Loucy (cell line): ENCODE measurements at regions not wholly inside any gene's neighbourhood (a gene's known extent, or its start where the extent isn't known, plus 50 kb on each side); places are given as distances from the start of the nearest gene placed in this dataset.
"Not testable (repeated sequence)": the region's sequence is repeated elsewhere in the genome, so short reads cannot be mapped to it uniquely, and the experiment has no call there.

Experiments used
- H2AFZ ChIP-seq: fragments of 200-600 bp; sonication (generic); 2 replicates; pipeline ENCODE4 v1.6.0; 2016; ENCODE audit warnings: antibody characterized with exemption, mild to moderate bottlenecking, low read length, moderate library complexity
- H3F3A ChIP-seq: fragments of 200-600 bp; 2 replicates; pipeline ENCODE4 v1.6.0; 2016; ENCODE audit warnings: antibody characterized with exemption, low read depth, mild to moderate bottlenecking
- H3K27me3 ChIP-seq: fragments of 200-600 bp; sonication (generic); 2 replicates; pipeline ENCODE4 v1.6.1; 2014; ENCODE audit warnings: low read length, mild to moderate bottlenecking; ENCODE audit not compliant: insufficient read depth, poor library complexity, severe bottlenecking
- H3K36me3 ChIP-seq: fragments of 200-600 bp; sonication (generic); 2 replicates; pipeline ENCODE4 v1.6.1; 2016; ENCODE audit warnings: low read length; ENCODE audit not compliant: insufficient read depth
- H3K4me1 ChIP-seq: fragments of 200-600 bp; sonication (generic); 2 replicates; pipeline ENCODE4 v1.5.1; 2014; ENCODE audit warnings: low read length, mild to moderate bottlenecking; ENCODE audit not compliant: insufficient read depth, poor library complexity, severe bottlenecking
- H3K4me2 ChIP-seq: fragments of 200-600 bp; sonication (generic); 2 replicates; pipeline ENCODE4 v1.6.0; 2014; ENCODE audit warnings: antibody characterized with exemption, low read length, low read depth, mild to moderate bottlenecking; ENCODE audit not compliant: poor library complexity, severe bottlenecking
- H3K4me3 ChIP-seq: fragments of 200-600 bp; sonication (generic); 2 replicates; pipeline ENCODE4 v1.5.1; 2014; ENCODE audit warnings: low read length, mild to moderate bottlenecking, mixed read lengths; ENCODE audit not compliant: poor library complexity, severe bottlenecking
- H3K79me2 ChIP-seq: fragments of 200-600 bp; sonication (generic); 2 replicates; pipeline ENCODE4 v1.6.1; 2014; ENCODE audit warnings: low read length; ENCODE audit not compliant: insufficient read depth
- H3K9ac ChIP-seq: fragments of 200-600 bp; sonication (generic); 2 replicates; pipeline ENCODE4 v1.6.0; 2014; ENCODE audit warnings: mild to moderate bottlenecking, low read depth, low read length, moderate library complexity; ENCODE audit not compliant: poor library complexity, severe bottlenecking
- H3K9me2 ChIP-seq: fragments of 200-600 bp; sonication (generic); replicated peaks from 2 replicates; pipeline ENCODE4 v1.6.1; 2016; ENCODE audit warnings: low read depth, low read length, mixed read lengths
- H3K9me3 ChIP-seq: fragments of 200-600 bp; sonication (generic); 2 replicates; pipeline ENCODE4 v1.6.1; 2014; ENCODE audit warnings: mild to moderate bottlenecking, antibody characterized with exemption, low read length, low read depth; ENCODE audit not compliant: insufficient read depth
- H4K20me1 ChIP-seq: fragments of 200-600 bp; sonication (generic); 2 replicates; pipeline ENCODE4 v1.6.0; 2014; ENCODE audit warnings: antibody characterized with exemption, low read length, mild to moderate bottlenecking; ENCODE audit not compliant: insufficient read depth, poor library complexity, severe bottlenecking
- EZH2phosphoT487 ChIP-seq: fragments of 200-600 bp; IDR thresholded peaks from 2 replicates; pipeline ENCODE4 v1.6.1; 2018; ENCODE audit warnings: antibody characterized with exemption, mild to moderate bottlenecking, moderate library complexity, borderline replicate concordance
- TF ChIP-seq, protein P1 (sequence below): fragments of 200-600 bp; sonication (generic); conservative IDR thresholded peaks from 2 replicates; pipeline ENCODE4 v1.5.1; 2014; ENCODE audit warnings: mild to moderate bottlenecking, antibody characterized with exemption, low read length

DNA sequence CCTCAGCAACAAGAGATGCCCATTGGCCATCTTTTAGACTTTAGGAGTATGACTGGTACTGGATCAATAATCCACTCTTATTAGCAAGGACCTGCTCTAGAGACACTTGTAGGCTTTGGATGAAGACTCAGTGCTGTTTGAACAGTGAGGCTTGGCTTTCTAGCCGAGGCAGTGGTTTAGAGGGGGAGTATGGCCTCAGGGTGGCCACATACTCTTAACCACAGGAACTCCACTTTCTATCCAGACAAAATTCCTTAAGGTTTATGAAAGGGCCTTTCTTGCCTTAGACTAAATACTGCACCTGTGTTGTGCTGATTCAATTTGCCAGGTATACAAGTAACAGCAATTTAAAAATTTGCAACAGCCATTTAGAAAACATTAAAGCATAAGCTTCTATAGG is 1046.3 kb downstream of the DIPK2A start:
- Histone ChIP-seq H3K4me1 (no peaks in the 10 kb centered on the region), H3K79me2 (no peaks in the 10 kb centered on the region), H3K9ac (no peak overlapping the region), H3K4me2 (no peak overlapping the region), H3K27me3 (no peaks in the 10 kb centered on the region), H3K9me3 (no peaks in the 10 kb centered on the region), H3K4me3 (no peak overlapping the region), H3F3A (no peaks in the 10 kb centered on the region), H3K36me3 (no peaks in the 10 kb centered on the region), H4K20me1 (no peaks in the 10 kb centered on the region), H2AFZ (no peak overlapping the region), H3K9me2 (no peaks in the 10 kb centered on the region)
- no peak for TF ChIP-seq EZH2phosphoT487
- TF ChIP-seq, protein P1, sequence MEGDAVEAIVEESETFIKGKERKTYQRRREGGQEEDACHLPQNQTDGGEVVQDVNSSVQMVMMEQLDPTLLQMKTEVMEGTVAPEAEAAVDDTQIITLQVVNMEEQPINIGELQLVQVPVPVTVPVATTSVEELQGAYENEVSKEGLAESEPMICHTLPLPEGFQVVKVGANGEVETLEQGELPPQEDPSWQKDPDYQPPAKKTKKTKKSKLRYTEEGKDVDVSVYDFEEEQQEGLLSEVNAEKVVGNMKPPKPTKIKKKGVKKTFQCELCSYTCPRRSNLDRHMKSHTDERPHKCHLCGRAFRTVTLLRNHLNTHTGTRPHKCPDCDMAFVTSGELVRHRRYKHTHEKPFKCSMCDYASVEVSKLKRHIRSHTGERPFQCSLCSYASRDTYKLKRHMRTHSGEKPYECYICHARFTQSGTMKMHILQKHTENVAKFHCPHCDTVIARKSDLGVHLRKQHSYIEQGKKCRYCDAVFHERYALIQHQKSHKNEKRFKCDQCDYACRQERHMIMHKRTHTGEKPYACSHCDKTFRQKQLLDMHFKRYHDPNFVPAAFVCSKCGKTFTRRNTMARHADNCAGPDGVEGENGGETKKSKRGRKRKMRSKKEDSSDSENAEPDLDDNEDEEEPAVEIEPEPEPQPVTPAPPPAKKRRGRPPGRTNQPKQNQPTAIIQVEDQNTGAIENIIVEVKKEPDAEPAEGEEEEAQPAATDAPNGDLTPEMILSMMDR = no peak

GRCh38 chr3:145022447-145022846 is 1050.8 kb downstream of the DIPK2A start:
- H3K9me2 ChIP-seq = no peaks in the 10 kb centered on the region
- no peaks in the 10 kb centered on the region for H3K79me2 ChIP-seq
- no peak for TF ChIP-seq EZH2phosphoT487
- TF ChIP-seq, protein P1 = no peak
- H3K4me3 ChIP-seq = no peak overlapping the region
- no peaks in the 10 kb centered on the region for H3K4me1 ChIP-seq
- H2AFZ ChIP-seq = no peak overlapping the region
- H4K20me1 ChIP-seq = no peaks in the 10 kb centered on the region
- H3K9me3 ChIP-seq = no peaks in the 10 kb centered on the region
- no peaks in the 10 kb centered on the region for H3K27me3 ChIP-seq
- no peaks in the 10 kb centered on the region for H3K36me3 ChIP-seq
- H3F3A ChIP-seq = no peaks in the 10 kb centered on the region
- H3K9ac ChIP-seq = no peak overlapping the region
- no peak overlapping the region for H3K4me2 ChIP-seq

DNA sequence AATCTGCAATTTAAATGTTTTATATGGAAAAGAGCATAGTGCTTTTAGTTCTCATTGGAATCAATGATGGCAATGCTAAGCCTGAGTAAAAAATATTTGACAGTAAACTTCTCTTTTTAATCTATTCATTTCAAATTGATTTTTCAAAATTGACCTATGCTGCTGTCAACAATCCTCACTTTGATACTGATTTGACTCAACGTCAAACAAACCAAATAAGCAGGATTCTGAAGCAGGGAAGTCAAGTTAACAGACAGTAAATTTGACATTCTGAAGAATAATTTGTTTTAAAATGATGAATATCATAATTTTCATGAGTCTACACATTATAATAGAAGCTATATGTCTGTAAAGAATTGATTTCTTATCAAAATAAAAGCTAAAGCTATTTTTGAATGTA is 1053.1 kb downstream of the DIPK2A start:
- no peak overlapping the region for H3K9ac ChIP-seq
- no peaks in the 10 kb centered on the region for H3K9me2 ChIP-seq
- H3K4me3 ChIP-seq = no peak overlapping the region
- no peak overlapping the region for H2AFZ ChIP-seq
- H3F3A ChIP-seq = no peaks in the 10 kb centered on the region
- no peaks in the 10 kb centered on the region for H3K4me1 ChIP-seq
- no peaks in the 10 kb centered on the region for H3K27me3 ChIP-seq
- no peak overlapping the region for H3K4me2 ChIP-seq
- no peaks in the 10 kb centered on the region for H3K9me3 ChIP-seq
- H4K20me1 ChIP-seq = no peaks in the 10 kb centered on the region
- H3K79me2 ChIP-seq = no peaks in the 10 kb centered on the region
- no peaks in the 10 kb centered on the region for H3K36me3 ChIP-seq
- TF ChIP-seq, protein P1 = no peak
- TF ChIP-seq EZH2phosphoT487 = no peak

DNA sequence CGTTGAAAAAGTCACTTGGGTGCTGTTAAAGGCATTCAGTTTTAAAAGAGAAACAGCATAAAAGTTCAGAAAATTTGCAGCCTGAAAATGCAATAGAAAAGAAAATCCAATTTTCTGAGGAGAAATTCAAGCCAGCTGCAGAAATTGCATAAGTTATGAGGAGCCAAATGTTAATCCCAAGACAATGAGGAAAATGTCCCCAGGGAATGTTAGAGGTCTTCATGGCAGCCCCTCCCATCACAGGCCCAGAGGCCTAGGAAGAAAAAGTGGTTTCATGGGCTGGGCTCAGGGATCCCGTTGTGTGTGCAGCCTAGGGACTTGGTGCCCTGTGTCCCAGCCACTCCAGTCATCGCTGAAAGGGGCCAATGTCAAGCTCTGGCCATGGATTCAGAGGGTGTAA is 1055.6 kb downstream of the DIPK2A start:
- H3K79me2 ChIP-seq, H3K36me3 ChIP-seq, H4K20me1 ChIP-seq, H3K9me3 ChIP-seq, H3K4me2 ChIP-seq, H3K4me3 ChIP-seq, H3F3A ChIP-seq, H3K27me3 ChIP-seq, H3K4me1 ChIP-seq, H3K9ac ChIP-seq, H3K9me2 ChIP-seq, H2AFZ ChIP-seq: not testable (repeated sequence)
